Fibroblast of pulmonary artery (primary cell): ENCODE measurements at regions not wholly inside any gene's neighbourhood (a gene's known extent, or its start where the extent isn't known, plus 50 kb on each side); places are given as distances from the start of the nearest gene placed in this dataset.
"Not testable (repeated sequence)": the region's sequence is repeated elsewhere in the genome, so short reads cannot be mapped to it uniquely, and the experiment has no call there.

Experiments used
- DNase-seq: peaks from one replicate; pipeline ENCODE4 v3.0.0-alpha.2; 2010; ENCODE audit warnings: low read depth
- H3K4me3 ChIP-seq: replicated peaks from 2 replicates; pipeline ENCODE4 v1.5.1; 2011; ENCODE audit warnings: low read depth, mild to moderate bottlenecking, control low read depth, low read length, moderate library complexity
- TF ChIP-seq, protein P1 (sequence below): IDR thresholded peaks from 2 replicates; pipeline ENCODE4 v1.5.1; 2011; ENCODE audit warnings: mild to moderate bottlenecking, control low read depth, low read length, inconsistent platforms; ENCODE audit errors: missing control alignments

DNA sequence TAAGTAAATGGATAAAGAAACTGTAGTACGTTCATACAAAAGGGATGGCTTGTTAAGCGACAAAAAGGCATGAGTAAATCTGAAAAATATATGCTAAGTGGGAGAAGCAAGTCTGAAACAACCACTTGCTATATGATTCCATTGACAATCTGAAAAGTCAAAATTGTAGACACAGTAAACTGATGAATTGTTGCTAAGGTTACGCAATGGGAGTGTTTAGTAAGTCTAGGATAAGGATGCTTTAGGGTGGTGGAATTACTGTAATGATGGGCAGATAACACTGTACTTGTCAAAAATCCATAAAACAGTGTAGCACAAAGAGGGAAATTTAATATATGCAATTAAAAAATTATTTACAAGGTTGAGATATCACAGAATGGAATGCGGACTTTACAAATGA lies 984.9 kb downstream of the FSCB start:
- DNase-seq = no peak
- H3K4me3 ChIP-seq = no peak overlapping the region
- TF ChIP-seq, protein P1, sequence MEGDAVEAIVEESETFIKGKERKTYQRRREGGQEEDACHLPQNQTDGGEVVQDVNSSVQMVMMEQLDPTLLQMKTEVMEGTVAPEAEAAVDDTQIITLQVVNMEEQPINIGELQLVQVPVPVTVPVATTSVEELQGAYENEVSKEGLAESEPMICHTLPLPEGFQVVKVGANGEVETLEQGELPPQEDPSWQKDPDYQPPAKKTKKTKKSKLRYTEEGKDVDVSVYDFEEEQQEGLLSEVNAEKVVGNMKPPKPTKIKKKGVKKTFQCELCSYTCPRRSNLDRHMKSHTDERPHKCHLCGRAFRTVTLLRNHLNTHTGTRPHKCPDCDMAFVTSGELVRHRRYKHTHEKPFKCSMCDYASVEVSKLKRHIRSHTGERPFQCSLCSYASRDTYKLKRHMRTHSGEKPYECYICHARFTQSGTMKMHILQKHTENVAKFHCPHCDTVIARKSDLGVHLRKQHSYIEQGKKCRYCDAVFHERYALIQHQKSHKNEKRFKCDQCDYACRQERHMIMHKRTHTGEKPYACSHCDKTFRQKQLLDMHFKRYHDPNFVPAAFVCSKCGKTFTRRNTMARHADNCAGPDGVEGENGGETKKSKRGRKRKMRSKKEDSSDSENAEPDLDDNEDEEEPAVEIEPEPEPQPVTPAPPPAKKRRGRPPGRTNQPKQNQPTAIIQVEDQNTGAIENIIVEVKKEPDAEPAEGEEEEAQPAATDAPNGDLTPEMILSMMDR = no peak

DNA sequence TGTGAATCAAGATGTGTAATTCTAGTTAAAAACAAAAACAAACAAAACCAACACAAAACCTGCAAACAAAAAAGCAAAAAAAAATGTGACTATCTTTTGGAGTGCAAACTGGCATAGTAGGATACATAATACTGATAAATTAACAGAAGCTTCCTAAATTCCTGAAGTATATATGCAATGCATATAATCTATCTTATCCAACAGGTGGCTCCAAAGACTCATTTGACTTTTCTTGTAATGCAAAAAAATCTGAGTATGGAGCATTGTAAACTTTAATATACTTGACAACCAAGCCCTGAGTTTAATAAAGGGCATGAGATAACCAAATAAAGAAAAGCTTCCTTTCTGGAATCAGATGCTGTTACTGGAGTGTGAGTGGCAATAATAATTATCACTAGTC lies 1003.6 kb downstream of the FSCB start:
- TF ChIP-seq, protein P1 = no peak
- H3K4me3 ChIP-seq = no peak overlapping the region
- DNase-seq = peak; percentile 11

DNA sequence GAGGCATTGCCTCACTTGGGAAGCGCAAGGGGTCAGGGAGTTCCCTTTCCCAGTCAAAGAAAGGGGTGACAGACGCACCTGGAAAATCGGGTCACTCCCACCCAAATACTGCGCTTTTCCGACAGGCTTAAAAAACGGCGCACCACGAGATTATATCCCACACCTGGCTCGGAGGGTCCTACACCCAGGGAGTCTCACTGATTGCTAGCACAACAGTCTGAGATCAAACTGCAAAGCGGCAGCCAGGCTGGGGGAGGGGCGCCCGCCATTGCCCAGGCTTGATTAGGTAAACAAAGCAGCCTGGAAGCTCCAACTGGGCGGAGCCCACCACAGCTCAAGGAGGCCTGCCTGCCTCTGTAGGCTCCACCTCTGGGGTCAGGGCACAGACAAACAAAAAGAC lies 1014.7 kb downstream of the FSCB start:
- not testable (repeated sequence) for DNase-seq, H3K4me3 ChIP-seq

DNA sequence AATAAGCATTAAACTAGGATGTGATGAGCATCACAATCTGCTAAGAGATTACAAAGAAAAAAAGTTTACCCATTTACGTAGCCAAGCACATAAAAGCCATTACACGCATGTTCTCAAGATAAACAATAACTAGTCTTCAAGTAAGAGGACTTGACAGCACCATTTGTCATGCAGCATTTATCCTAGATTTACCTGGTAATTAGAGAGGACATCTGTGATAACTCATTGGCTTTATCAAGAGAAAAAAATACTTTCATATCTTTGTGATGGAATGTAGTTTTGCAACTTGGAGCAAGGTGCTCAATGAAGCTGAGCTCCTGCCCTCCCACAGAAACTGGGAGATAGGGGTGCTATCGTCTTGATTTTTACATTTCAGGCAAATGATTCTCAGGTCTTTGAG lies 1023.7 kb downstream of the FSCB start:
- DNase-seq = no peak
- no peak overlapping the region for H3K4me3 ChIP-seq
- TF ChIP-seq, protein P1 = no peak

DNA sequence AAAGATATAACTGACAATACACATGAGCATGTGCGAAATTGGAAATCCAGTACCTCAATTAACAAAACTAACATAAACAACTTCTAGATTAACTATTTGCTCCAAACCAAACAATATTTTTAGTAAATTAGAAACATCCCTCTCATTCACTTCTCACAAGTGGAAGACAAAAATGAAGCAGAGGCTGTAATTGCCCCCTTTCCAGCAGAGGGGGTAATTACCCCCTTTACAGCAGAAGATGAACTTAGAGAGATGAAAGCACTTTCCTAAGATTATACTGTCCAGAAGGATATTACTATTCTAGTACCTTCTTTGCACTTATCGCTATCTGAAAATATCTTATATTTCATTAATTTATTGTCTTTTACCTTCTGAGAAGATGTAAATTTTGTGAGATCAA lies 1025.2 kb downstream of the FSCB start:
- no peak for DNase-seq
- no peak overlapping the region for H3K4me3 ChIP-seq
- TF ChIP-seq, protein P1 = no peak

DNA sequence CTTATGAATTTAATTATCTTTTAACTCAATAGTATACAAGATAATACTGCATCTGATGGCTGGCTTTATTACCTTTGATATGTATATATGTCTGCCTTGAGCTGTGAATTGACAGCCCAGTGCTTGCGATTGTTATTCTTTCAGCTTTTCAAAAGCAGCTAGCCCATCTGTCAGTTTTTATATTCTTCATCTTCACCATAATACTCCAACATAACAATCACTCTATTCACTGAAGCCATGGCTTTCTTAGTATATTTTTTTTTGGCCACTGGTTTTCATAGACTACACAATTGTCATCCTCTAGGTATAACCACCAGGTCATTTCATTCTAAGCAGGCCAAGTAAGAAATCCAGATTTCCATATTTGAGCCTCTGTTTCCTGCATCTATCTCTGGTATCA lies 1026.1 kb downstream of the FSCB start:
- TF ChIP-seq, protein P1 = no peak
- H3K4me3 ChIP-seq = no peak overlapping the region
- DNase-seq = no peak

DNA sequence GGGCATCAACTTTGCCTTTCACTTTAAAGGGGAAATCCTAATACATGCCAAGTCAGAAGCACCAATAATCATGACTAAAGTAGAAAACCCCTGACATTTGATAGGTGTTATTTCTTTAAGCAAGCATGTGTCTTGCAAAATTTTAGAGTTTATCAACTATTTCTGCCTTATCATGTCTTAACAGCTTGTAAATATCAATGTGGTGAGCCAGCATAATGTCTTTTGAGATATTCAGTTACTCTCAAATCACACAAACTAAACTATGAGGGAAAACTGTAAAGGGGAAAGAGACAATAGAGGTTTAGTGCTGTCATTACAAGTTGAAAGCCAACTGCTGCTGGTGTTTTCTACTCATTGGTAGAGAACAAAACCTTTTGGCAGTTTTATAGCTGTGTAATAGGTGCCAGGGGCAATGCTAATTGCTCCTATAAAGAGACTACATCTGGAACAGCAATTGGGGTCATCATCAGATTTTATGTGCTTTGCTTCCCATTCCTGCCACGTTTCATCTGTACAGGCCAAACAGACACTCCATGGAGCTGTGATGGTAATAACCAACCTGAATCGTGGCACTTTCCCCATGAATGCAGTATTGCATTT lies 1027.4 kb downstream of the FSCB start:
- no peak for DNase-seq
- H3K4me3 ChIP-seq = no peak overlapping the region

More for the DNA sequence above, 1027.4 kb downstream of the FSCB start:
- TF ChIP-seq, protein P1 = no peak
